Upper lobe of left lung (tissue), 4 donors: ENCODE measurements at regions not wholly inside any gene's neighbourhood (a gene's known extent, or its start where the extent isn't known, plus 50 kb on each side); places are given as distances from the start of the nearest gene placed in this dataset.

Experiments used
- POLR2A ChIP-seq, 4 donors: fragments of 450-650 bp; IDR thresholded peaks; one replicate each; pipeline ENCODE4 v1.5.1; 2016 to 2017; ENCODE audit warnings: antibody characterized with exemption in 4 of 4, mild to moderate bottlenecking in 2 of 4
- TF ChIP-seq, protein P1 (sequence below), 6 experiments: fragments of 450-650 bp in 4 of 6; fragments of 200-600 bp in 2 of 6; sonication (generic) in 2 of 6; IDR thresholded peaks; one replicate each; pipeline ENCODE4 v1.5.1; 2016 to 2019; ENCODE audit warnings: antibody characterized with exemption in 6 of 6

DNA sequence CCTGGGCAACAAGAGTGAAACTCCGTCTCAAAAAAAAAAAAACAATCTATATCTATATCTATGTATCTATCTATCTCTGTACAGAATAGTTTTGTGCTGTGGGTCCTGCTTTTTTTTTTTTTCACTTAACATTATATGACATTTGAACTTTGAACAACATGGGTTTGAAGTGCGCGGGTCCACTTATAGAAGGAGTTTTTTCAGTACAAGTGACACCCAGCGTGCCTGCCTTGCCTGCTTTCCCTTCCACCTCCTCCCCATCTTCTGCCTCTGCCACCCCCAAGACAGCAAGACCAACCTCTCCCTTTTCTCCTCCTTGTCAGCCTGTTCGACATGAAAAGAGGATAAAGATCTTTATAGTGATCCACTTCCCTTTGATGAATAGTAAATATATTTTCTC lies 102.2 kb upstream of the KCNG1 start:
- TF ChIP-seq POLR2A (IDR thresholded peaks at IDR 0.05) = no peak
- TF ChIP-seq, protein P1, sequence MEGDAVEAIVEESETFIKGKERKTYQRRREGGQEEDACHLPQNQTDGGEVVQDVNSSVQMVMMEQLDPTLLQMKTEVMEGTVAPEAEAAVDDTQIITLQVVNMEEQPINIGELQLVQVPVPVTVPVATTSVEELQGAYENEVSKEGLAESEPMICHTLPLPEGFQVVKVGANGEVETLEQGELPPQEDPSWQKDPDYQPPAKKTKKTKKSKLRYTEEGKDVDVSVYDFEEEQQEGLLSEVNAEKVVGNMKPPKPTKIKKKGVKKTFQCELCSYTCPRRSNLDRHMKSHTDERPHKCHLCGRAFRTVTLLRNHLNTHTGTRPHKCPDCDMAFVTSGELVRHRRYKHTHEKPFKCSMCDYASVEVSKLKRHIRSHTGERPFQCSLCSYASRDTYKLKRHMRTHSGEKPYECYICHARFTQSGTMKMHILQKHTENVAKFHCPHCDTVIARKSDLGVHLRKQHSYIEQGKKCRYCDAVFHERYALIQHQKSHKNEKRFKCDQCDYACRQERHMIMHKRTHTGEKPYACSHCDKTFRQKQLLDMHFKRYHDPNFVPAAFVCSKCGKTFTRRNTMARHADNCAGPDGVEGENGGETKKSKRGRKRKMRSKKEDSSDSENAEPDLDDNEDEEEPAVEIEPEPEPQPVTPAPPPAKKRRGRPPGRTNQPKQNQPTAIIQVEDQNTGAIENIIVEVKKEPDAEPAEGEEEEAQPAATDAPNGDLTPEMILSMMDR (IDR thresholded peaks at IDR 0.05) = no peak
